ENCODE measurements at regions not wholly inside any gene's neighbourhood (a gene's known extent, or its start where the extent isn't known, plus 50 kb on each side); places are given as distances from the start of the nearest gene placed in this dataset.

- TF ChIP-seq, protein P1, sequence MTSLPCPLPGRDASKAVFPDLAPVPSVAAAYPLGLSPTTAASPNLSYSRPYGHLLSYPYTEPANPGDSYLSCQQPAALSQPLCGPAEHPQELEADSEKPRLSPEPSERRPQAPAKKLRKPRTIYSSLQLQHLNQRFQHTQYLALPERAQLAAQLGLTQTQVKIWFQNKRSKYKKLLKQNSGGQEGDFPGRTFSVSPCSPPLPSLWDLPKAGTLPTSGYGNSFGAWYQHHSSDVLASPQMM (CRISPR knock-in tag; IDR thresholded peaks at IDR 0.05): no peak
- no peak for TF ChIP-seq ZNF561 (CRISPR knock-in tag; conservative IDR thresholded peaks at IDR 0.05)
These were observed 151.6 kb upstream of the ARID2 start (continued) for GRCh38 chr12:45577844-45578399.

DNA sequence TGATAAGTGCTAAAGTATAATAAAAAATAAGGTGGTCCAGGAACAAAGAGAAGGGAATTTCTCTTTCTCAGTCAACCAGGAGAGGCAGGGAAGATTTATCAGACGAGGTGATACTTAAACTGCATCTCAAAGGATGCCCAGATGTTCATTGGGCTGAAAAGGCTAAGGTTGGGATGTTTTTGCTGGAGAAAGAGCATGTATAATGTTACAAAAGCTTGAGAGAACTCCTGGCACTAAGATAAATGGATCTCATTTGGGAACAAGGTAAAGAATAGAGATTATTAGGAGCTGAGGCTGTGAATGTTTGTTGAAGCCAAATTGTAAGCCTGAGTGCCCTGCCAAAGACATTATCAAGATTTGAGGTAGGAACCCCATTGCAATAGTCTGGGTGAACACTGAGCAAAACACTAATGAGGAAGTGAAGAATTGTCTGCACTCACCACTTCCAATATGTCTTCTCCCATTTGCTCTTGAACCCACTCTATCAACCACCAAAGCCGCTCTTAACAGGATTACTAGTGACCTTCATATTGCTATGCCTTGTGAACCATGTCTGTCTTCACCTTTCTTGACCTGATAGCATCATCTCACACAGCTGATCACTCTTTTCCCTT is 149.0 kb upstream of the ARID2 start:
- no peaks in the 10 kb centered on the region for H3K79me2 ChIP-seq (ENCODE audit: control insufficient read depth, insufficient read depth, low read length)
- H3K4me1 ChIP-seq (replicated peaks in 1 of 2; ENCODE audit: control insufficient read depth in 2 of 2, insufficient read depth in 2 of 2, low read length in 2 of 2): no peaks in the 10 kb centered on the region
- no peaks in the 10 kb centered on the region for H3K9me3 ChIP-seq (replicated peaks; ENCODE audit: control insufficient read depth, insufficient read depth, low read depth, low read length)
- ChIA-PET POLR2A (no interaction called here), CTCF (ENCODE audit: low intra/inter-chr PET ratio) (no interaction called here)
- no peaks in the 10 kb centered on the region for H3K36me3 ChIP-seq (ENCODE audit: control insufficient read depth, insufficient read depth, low read length)
- no peaks in the 10 kb centered on the region; the same call in 1 of the 2 replicates for H4K20me1 ChIP-seq (replicated peaks; ENCODE audit: control insufficient read depth, insufficient read depth, low read length)
- H3K4me2 ChIP-seq (ENCODE audit: insufficient read depth, low read length): no peak overlapping the region
- H3K9me1 ChIP-seq (ENCODE audit: control insufficient read depth, insufficient read depth, low read length): no peaks in the 10 kb centered on the region
- TF ChIP-seq, protein P2, sequence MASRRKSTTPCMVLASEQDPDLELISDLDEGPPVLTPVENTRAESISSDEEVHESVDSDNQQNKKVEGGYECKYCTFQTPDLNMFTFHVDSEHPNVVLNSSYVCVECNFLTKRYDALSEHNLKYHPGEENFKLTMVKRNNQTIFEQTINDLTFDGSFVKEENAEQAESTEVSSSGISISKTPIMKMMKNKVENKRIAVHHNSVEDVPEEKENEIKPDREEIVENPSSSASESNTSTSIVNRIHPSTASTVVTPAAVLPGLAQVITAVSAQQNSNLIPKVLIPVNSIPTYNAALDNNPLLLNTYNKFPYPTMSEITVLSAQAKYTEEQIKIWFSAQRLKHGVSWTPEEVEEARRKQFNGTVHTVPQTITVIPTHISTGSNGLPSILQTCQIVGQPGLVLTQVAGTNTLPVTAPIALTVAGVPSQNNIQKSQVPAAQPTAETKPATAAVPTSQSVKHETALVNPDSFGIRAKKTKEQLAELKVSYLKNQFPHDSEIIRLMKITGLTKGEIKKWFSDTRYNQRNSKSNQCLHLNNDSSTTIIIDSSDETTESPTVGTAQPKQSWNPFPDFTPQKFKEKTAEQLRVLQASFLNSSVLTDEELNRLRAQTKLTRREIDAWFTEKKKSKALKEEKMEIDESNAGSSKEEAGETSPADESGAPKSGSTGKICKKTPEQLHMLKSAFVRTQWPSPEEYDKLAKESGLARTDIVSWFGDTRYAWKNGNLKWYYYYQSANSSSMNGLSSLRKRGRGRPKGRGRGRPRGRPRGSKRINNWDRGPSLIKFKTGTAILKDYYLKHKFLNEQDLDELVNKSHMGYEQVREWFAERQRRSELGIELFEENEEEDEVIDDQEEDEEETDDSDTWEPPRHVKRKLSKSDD (conservative IDR thresholded peaks at IDR 0.05; ENCODE audit: low read length): no peak
- TF ChIP-seq, protein P3, sequence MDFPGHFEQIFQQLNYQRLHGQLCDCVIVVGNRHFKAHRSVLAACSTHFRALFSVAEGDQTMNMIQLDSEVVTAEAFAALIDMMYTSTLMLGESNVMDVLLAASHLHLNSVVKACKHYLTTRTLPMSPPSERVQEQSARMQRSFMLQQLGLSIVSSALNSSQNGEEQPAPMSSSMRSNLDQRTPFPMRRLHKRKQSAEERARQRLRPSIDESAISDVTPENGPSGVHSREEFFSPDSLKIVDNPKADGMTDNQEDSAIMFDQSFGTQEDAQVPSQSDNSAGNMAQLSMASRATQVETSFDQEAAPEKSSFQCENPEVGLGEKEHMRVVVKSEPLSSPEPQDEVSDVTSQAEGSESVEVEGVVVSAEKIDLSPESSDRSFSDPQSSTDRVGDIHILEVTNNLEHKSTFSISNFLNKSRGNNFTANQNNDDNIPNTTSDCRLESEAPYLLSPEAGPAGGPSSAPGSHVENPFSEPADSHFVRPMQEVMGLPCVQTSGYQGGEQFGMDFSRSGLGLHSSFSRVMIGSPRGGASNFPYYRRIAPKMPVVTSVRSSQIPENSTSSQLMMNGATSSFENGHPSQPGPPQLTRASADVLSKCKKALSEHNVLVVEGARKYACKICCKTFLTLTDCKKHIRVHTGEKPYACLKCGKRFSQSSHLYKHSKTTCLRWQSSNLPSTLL (IDR thresholded peaks at IDR 0.05): no peak
- TF ChIP-seq GABPA (tag; conservative IDR thresholded peaks at IDR 0.05; ENCODE audit: low read depth) (no peak), SMARCB1 (IDR thresholded peaks at IDR 0.05; ENCODE audit: insufficient read length, low read depth) (no peak), NRF1 (conservative IDR thresholded peaks at IDR 0.05 in 1 of 2, IDR thresholded peaks at IDR 0.05 in 1 of 2) (no peak), EWSR1 (IDR thresholded peaks at IDR 0.05; ENCODE audit: borderline replicate concordance, low read depth, partially characterized antibody) (no peak), TEAD1 (CRISPR knock-in tag; IDR thresholded peaks at IDR 0.05) (no peak)
- no peak overlapping the region for H2AFZ ChIP-seq (ENCODE audit: low read depth, low read length)
- H3K27ac ChIP-seq (ENCODE audit: extremely low read depth, low read depth, low read length): no peak overlapping the region
- H3K9ac ChIP-seq (ENCODE audit: insufficient read depth in 1 of 2, low read depth in 2 of 2, low read length in 2 of 2): no peak overlapping the region
- FAIRE-seq (no peak), ATAC-seq (no peak), DNase-seq (ENCODE audit: extremely low read depth in 1 of 4, low spot score in 3 of 4) (no peak)
- WGBS (ENCODE audit: insufficient coverage, low coverage, missing lambda C conversion rate): 0% methylated on average over 2 of the region's 2 CpGs
- in situ Hi-C loops (cut with MboI): no loop called here
- intact Hi-C loops (cut with micrococcal nuclease): no loop called here
- no TSS peak for BruUV-seq (replicated peaks)
- H3K4me3 ChIP-seq: no peak overlapping the region
- peaks cover 4 to 14% of the 10 kb centered on the region in 2 experiments; a peak in 3 of 5 replicates for H3K27me3 ChIP-seq (ENCODE audit: control insufficient read depth in 2 of 2, insufficient read depth in 2 of 2, low read length in 2 of 2)

All from K562 (cell line).